ENCODE measurements at regions not wholly inside any gene's neighbourhood (a gene's known extent, or its start where the extent isn't known, plus 50 kb on each side); places are given as distances from the start of the nearest gene placed in this dataset.

GRCh38 chr16:35642322-35642835, 2183.0 kb downstream of the TP53TG3F start:
- TF ChIP-seq CTCF (IDR thresholded peaks at IDR 0.05 in 2 of 3, conservative IDR thresholded peaks at IDR 0.05 in 1 of 3; ENCODE audit: borderline replicate concordance in 1 of 3, insufficient read depth in 1 of 3, low read depth in 2 of 3, low read length in 2 of 3): no peak
- TF ChIP-seq POLR2A (IDR thresholded peaks at IDR 0.05; ENCODE audit: borderline replicate concordance, extremely low read depth, insufficient read depth, insufficient read length): no peak
- no peak for TF ChIP-seq MAX (IDR thresholded peaks at IDR 0.05)
- no peak for TF ChIP-seq REST (IDR thresholded peaks at IDR 0.05; ENCODE audit: low read depth)
- no peak for TF ChIP-seq ZNF274 (IDR thresholded peaks at IDR 0.05; ENCODE audit: low read depth, low read length)
- TF ChIP-seq POLR2AphosphoS5 (IDR thresholded peaks at IDR 0.05; ENCODE audit: low read depth, low read length): no peak
- TF ChIP-seq EZH2phosphoT487 (IDR thresholded peaks at IDR 0.05; ENCODE audit: borderline replicate concordance): no peak
- no peak for TF ChIP-seq YY1 (IDR thresholded peaks at IDR 0.05; ENCODE audit: extremely low read depth, insufficient replicate concordance, low read depth, low read length)
- no peak for TF ChIP-seq ZBTB33 (IDR thresholded peaks at IDR 0.05; ENCODE audit: extremely low read depth, insufficient replicate concordance, low read length)

All from HCT116 (cell line).